HEK293 (cell line): ENCODE measurements at regions not wholly inside any gene's neighbourhood (a gene's known extent, or its start where the extent isn't known, plus 50 kb on each side); places are given as distances from the start of the nearest gene placed in this dataset.
A peak's percentile ranks its signal among the peaks of the same experiment; 100 is the strongest.

Source experiments
- CTCF ChIA-PET: fragments of 350-600 bp; formaldehyde crosslinking; extraction: SDS; loops from one replicate; lab custom pipeline; 2021; ENCODE audit warnings: antibody characterized with exemption; lab: Yijun Ruan, JAX
- POLR2A ChIA-PET: fragments of 300-600 bp; formaldehyde crosslinking; extraction: SDS; loops from one replicate; lab custom pipeline; 2020; ENCODE audit warnings: antibody characterized with exemption, inconsistent platforms; lab: Yijun Ruan, JAX
- H3K27ac ChIP-seq: fragments of 200-500 bp; sonication (Bioruptor generic); 2 replicates; pipeline ENCODE4 v1.5.1; 2014; ENCODE audit warnings: low read depth, low read length, control low read depth, inconsistent platforms; ENCODE audit errors: extremely low read depth
- H3K36me3 ChIP-seq, 2 experiments: fragments of 200-500 bp in 1 of 2; sonication (Bioruptor generic) in 1 of 2; 1 replicate in 1 of 2; 2 replicates in 1 of 2; pipeline ENCODE4 v1.5.1; 2014 to 2017; ENCODE audit warnings: inconsistent platforms in 2 of 2, low read length in 2 of 2; ENCODE audit not compliant: control insufficient read depth in 2 of 2, insufficient read depth in 1 of 2
- H3K4me1 ChIP-seq: fragments of 200-500 bp; sonication (Bioruptor generic); 2 replicates; pipeline ENCODE4 v1.5.1; 2014; ENCODE audit warnings: mild to moderate bottlenecking, low read length, inconsistent platforms; ENCODE audit not compliant: control insufficient read depth, insufficient read depth
- H3K4me3 ChIP-seq: 2 replicates; pipeline ENCODE4 v1.5.1; 2011; ENCODE audit warnings: low read depth, mild to moderate bottlenecking, control low read depth, low read length, moderate library complexity
- H3K9me3 ChIP-seq: fragments of 200-500 bp; sonication (Bioruptor generic); 2 replicates; pipeline ENCODE4 v1.5.1; 2014; ENCODE audit warnings: low read depth, low read length, inconsistent platforms; ENCODE audit not compliant: control insufficient read depth, insufficient read depth
- GLI4 ChIP-seq: fragments of 450-650 bp; formaldehyde crosslinking; IDR thresholded peaks from 2 replicates; pipeline ENCODE4 v1.5.1; 2016; ENCODE audit warnings: missing biosample characterization, missing genetic modification characterization
- ZBTB10 ChIP-seq: fragments of 450-650 bp; formaldehyde crosslinking; IDR thresholded peaks from 2 replicates; pipeline ENCODE4 v1.5.1; 2016; ENCODE audit warnings: missing biosample characterization, missing genetic modification characterization
- ZNF133 ChIP-seq: fragments of 450-650 bp; formaldehyde crosslinking; IDR thresholded peaks from 2 replicates; pipeline ENCODE4 v1.5.1; 2016; ENCODE audit warnings: missing biosample characterization, missing genetic modification characterization
- ZNF146 ChIP-seq: fragments of 450-650 bp; formaldehyde crosslinking; IDR thresholded peaks from 2 replicates; pipeline ENCODE4 v1.5.1; 2016; ENCODE audit warnings: missing biosample characterization, missing genetic modification characterization
- ZNF266 ChIP-seq: fragments of 450-650 bp; formaldehyde crosslinking; IDR thresholded peaks from 2 replicates; pipeline ENCODE4 v1.5.1; 2016; ENCODE audit warnings: missing biosample characterization, missing genetic modification characterization, low read depth
- ZNF274 ChIP-seq, 2 experiments: fragments of 200-500 bp in 1 of 2; fragments of 450-650 bp in 1 of 2; sonication (Bioruptor generic) in 1 of 2; formaldehyde crosslinking in 1 of 2; IDR thresholded peaks; 2 replicates each; pipeline versions ENCODE4 v1.5.1 to v1.6.1; 2014 to 2016; ENCODE audit warnings: borderline replicate concordance in 1 of 2, inconsistent platforms in 1 of 2, low read length in 1 of 2, missing biosample characterization in 1 of 2, missing genetic modification characterization in 1 of 2
- ZNF366 ChIP-seq: fragments of 450-650 bp; formaldehyde crosslinking; conservative IDR thresholded peaks from 2 replicates; pipeline ENCODE4 v1.5.1; 2016; ENCODE audit warnings: missing biosample characterization, missing genetic modification characterization
- ZNF416 ChIP-seq: fragments of 450-650 bp; formaldehyde crosslinking; IDR thresholded peaks from 2 replicates; pipeline ENCODE4 v1.5.1; 2016; ENCODE audit warnings: missing biosample characterization, missing genetic modification characterization
- ZNF558 ChIP-seq: fragments of 450-650 bp; formaldehyde crosslinking; IDR thresholded peaks from 2 replicates; pipeline ENCODE4 v1.5.1; 2016; ENCODE audit warnings: missing biosample characterization, missing genetic modification characterization
- ZNF654 ChIP-seq: fragments of 450-650 bp; formaldehyde crosslinking; IDR thresholded peaks from 2 replicates; pipeline ENCODE4 v1.5.1; 2016; ENCODE audit warnings: low read depth, missing biosample characterization, missing genetic modification characterization
- ZNF660 ChIP-seq: fragments of 450-650 bp; IDR thresholded peaks from 2 replicates; pipeline ENCODE4 v1.5.1; 2018; ENCODE audit warnings: missing biosample characterization, mild to moderate bottlenecking, missing genetic modification characterization
- ZNF747 ChIP-seq: fragments of 450-650 bp; formaldehyde crosslinking; IDR thresholded peaks from 2 replicates; pipeline ENCODE4 v1.5.1; 2016; ENCODE audit warnings: missing biosample characterization, missing genetic modification characterization
- ZNF76 ChIP-seq: fragments of 450-650 bp; formaldehyde crosslinking; IDR thresholded peaks from 2 replicates; pipeline ENCODE4; 2016; ENCODE audit warnings: low read depth, missing biosample characterization, missing genetic modification characterization, borderline replicate concordance
- TF ChIP-seq, protein P1 (sequence below): fragments of 450-650 bp; formaldehyde crosslinking; IDR thresholded peaks from 2 replicates; pipeline ENCODE4 v1.5.1; 2016; ENCODE audit warnings: missing biosample characterization, missing genetic modification characterization
- TF ChIP-seq, protein P2 (sequence below): fragments of 450-650 bp; formaldehyde crosslinking; IDR thresholded peaks from 2 replicates; pipeline ENCODE4 v1.5.1; 2016; ENCODE audit warnings: missing biosample characterization, missing genetic modification characterization
- TF ChIP-seq, protein P3 (sequence below): fragments of 450-650 bp; formaldehyde crosslinking; IDR thresholded peaks from 2 replicates; pipeline ENCODE4 v1.5.1; 2017; ENCODE audit warnings: missing biosample characterization, missing genetic modification characterization
- TF ChIP-seq, protein P4 (sequence below): fragments of 450-650 bp; formaldehyde crosslinking; IDR thresholded peaks from 2 replicates; pipeline ENCODE4 v1.5.1; 2017; ENCODE audit warnings: missing biosample characterization, missing genetic modification characterization
- TF ChIP-seq, protein P5 (sequence below): fragments of 450-650 bp; formaldehyde crosslinking; IDR thresholded peaks from 2 replicates; pipeline ENCODE4 v1.5.1; 2016; ENCODE audit warnings: missing biosample characterization, missing genetic modification characterization

DNA sequence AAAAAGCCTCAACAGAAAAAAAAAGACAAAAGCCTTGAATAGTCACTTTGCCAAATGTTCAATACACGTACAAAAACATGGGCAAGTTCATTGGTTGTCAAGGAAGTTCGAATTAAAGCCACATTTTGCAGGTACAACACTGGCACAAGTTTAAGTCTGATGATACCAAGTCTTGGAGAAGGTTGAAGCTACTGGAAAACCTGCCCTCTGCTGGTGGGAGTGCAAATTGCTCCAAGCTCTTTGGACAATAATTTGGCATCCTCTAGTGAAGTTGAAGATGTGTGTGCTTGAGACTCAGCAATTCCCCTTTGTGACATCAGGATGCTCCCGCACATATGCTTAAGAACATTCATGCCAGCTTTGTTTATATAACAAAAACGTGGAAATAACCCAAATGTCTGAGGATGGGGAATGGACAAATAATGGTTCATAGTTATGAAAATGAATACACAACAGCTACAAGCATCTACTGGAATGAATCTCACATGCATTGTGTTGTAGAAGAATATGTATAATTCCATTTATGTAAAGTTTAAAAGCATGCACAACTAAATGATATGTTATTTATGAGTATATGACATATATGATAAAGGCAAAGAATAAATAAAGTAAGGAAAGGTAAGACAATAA is 120.0 kb upstream of the PLPP4 start:
- H3K4me1 ChIP-seq, result no peaks in the 10 kb centered on the region
- TF ChIP-seq, protein P1, sequence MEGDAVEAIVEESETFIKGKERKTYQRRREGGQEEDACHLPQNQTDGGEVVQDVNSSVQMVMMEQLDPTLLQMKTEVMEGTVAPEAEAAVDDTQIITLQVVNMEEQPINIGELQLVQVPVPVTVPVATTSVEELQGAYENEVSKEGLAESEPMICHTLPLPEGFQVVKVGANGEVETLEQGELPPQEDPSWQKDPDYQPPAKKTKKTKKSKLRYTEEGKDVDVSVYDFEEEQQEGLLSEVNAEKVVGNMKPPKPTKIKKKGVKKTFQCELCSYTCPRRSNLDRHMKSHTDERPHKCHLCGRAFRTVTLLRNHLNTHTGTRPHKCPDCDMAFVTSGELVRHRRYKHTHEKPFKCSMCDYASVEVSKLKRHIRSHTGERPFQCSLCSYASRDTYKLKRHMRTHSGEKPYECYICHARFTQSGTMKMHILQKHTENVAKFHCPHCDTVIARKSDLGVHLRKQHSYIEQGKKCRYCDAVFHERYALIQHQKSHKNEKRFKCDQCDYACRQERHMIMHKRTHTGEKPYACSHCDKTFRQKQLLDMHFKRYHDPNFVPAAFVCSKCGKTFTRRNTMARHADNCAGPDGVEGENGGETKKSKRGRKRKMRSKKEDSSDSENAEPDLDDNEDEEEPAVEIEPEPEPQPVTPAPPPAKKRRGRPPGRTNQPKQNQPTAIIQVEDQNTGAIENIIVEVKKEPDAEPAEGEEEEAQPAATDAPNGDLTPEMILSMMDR, result peak; percentile 56
- TF ChIP-seq ZNF146 (tag by site-specific recombination) (no peak), ZNF133 (peak; percentile 78), ZNF76 (tag by site-specific recombination) (no peak), ZNF558 (tag by site-specific recombination) (no peak), ZNF366 (no peak), ZNF416 (no peak), ZNF660 (tag by site-specific recombination) (0 out of 2 replicates have a peak, but pooled peaks have one; percentile 21), GLI4 (tag by site-specific recombination) (no peak), ZBTB10 (no peak), ZNF654 (tag by site-specific recombination) (peak; percentile 50)
- TF ChIP-seq, protein P2, sequence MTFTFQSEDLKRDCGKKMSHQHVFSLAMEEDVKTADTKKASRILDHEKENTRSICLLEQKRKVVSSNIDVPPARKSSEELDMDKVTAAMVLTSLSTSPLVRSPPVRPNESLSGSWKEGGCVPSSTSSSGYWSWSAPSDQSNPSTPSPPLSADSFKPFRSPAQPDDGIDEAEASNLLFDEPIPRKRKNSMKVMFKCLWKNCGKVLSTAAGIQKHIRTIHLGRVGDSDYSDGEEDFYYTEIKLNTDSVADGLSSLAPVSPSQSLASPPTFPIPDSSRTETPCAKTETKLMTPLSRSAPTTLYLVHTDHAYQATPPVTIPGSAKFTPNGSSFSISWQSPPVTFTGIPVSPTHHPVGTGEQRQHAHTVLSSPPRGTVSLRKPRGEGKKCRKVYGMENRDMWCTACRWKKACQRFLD (tag by site-specific recombination), result no peak
- TF ChIP-seq, all 188 proteins: peak for 4
- Histone ChIP-seq H3K9me3 (no peaks in the 10 kb centered on the region), H3K4me3 (no peak overlapping the region), H3K27ac (no peak overlapping the region), H3K36me3 (no peaks in the 10 kb centered on the region)
- CTCF ChIA-PET, result interaction anchor here (0.6 to 4.9 kb wide), 19 partner anchors 9 to 729 kb away, joined by 3 to 45 read pairs (median 3); no protein-coding TSS in a partner anchor
- POLR2A ChIA-PET, result no interaction called here

GRCh38 chr10:120342115-120342714 is 114.8 kb upstream of the PLPP4 start:
- H3K36me3 ChIP-seq, result no peaks in the 10 kb centered on the region
- no peaks in the 10 kb centered on the region for H3K9me3 ChIP-seq
- CTCF ChIA-PET, result interaction anchor here (1.3 kb wide), 1 partner anchor 121 kb away, joined by 7 read pairs; no protein-coding TSS in a partner anchor
- no peak overlapping the region for H3K4me3 ChIP-seq
- no peaks in the 10 kb centered on the region for H3K4me1 ChIP-seq
- H3K27ac ChIP-seq, result no peak overlapping the region
- POLR2A ChIA-PET, result interaction anchor here (0.6 kb wide), 1 partner anchor 231 kb away, joined by 3 read pairs; no protein-coding TSS in a partner anchor
- TF ChIP-seq ZNF266 (tag by site-specific recombination), result no peak
- TF ChIP-seq ZNF747 (tag by site-specific recombination), result no peak
- TF ChIP-seq, protein P3, sequence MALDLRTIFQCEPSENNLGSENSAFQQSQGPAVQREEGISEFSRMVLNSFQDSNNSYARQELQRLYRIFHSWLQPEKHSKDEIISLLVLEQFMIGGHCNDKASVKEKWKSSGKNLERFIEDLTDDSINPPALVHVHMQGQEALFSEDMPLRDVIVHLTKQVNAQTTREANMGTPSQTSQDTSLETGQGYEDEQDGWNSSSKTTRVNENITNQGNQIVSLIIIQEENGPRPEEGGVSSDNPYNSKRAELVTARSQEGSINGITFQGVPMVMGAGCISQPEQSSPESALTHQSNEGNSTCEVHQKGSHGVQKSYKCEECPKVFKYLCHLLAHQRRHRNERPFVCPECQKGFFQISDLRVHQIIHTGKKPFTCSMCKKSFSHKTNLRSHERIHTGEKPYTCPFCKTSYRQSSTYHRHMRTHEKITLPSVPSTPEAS (tag by site-specific recombination), result no peak
- TF ChIP-seq, protein P4, sequence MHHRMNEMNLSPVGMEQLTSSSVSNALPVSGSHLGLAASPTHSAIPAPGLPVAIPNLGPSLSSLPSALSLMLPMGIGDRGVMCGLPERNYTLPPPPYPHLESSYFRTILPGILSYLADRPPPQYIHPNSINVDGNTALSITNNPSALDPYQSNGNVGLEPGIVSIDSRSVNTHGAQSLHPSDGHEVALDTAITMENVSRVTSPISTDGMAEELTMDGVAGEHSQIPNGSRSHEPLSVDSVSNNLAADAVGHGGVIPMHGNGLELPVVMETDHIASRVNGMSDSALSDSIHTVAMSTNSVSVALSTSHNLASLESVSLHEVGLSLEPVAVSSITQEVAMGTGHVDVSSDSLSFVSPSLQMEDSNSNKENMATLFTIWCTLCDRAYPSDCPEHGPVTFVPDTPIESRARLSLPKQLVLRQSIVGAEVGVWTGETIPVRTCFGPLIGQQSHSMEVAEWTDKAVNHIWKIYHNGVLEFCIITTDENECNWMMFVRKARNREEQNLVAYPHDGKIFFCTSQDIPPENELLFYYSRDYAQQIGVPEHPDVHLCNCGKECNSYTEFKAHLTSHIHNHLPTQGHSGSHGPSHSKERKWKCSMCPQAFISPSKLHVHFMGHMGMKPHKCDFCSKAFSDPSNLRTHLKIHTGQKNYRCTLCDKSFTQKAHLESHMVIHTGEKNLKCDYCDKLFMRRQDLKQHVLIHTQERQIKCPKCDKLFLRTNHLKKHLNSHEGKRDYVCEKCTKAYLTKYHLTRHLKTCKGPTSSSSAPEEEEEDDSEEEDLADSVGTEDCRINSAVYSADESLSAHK (tag by site-specific recombination), result no peak
- TF ChIP-seq ZNF654 (tag by site-specific recombination), result no peak
- no peak for TF ChIP-seq ZNF274 (IDR thresholded peaks at IDR 0.05; ENCODE audit: low read length)
- TF ChIP-seq ZNF274 (tag by site-specific recombination; IDR thresholded peaks at IDR 0.05; ENCODE audit: borderline replicate concordance), result no peak
- TF ChIP-seq, protein P5, sequence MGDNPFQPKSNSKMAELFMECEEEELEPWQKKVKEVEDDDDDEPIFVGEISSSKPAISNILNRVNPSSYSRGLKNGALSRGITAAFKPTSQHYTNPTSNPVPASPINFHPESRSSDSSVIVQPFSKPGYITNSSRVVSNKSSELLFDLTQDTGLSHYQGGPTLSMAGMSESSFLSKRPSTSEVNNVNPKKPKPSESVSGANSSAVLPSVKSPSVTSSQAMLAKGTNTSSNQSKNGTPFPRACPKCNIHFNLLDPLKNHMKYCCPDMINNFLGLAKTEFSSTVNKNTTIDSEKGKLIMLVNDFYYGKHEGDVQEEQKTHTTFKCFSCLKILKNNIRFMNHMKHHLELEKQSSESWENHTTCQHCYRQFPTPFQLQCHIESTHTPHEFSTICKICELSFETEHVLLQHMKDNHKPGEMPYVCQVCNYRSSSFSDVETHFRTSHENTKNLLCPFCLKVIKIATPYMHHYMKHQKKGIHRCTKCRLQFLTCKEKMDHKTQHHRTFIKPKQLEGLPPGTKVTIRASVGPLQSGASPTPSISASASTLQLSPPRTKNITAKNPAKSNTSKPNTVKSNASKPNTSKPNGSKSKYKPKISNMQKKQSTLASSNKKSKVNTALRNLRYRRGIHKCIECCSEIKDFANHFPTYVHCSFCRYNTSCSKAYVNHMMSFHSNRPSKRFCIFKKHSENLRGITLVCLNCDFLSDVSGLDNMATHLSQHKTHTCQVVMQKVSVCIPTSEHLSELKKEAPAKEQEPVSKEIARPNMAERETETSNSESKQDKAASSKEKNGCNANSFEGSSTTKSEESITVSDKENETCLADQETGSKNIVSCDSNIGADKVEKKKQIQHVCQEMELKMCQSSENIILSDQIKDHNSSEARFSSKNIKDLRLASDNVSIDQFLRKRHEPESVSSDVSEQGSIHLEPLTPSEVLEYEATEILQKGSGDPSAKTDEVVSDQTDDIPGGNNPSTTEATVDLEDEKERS, result no peak
